ENCODE measurements at regions not wholly inside any gene's neighbourhood (a gene's known extent, or its start where the extent isn't known, plus 50 kb on each side); places are given as distances from the start of the nearest gene placed in this dataset.
"Not testable (repeated sequence)": the region's sequence is repeated elsewhere in the genome, so short reads cannot be mapped to it uniquely, and the experiment has no call there.

DNA sequence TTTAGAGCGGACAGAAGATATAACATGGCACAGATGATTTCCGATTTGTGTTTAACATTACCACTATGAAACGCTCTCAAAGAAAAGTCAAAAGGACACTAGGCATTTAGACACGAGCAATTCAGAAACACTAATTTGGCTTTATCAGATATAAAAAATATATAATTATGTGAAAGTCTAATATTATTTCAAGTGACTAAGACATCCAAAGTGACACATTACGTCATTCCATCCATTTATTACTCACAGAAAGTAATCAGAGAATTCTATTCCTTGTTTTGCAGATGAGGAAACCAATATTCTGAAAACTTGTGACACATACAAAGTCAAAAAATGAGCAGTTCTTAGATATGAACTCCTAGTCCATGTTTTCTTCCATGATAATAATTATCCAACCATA is 250.8 kb upstream of the USP15 start:
- no peak for DNase-seq (ENCODE audit: insufficient read length, low spot score)
- no peak for FAIRE-seq

- not testable (repeated sequence) for FAIRE-seq; DNase-seq (ENCODE audit: insufficient read length, low spot score)
Observed at GRCh38 chr12:62010331-62010906, 249.8 kb upstream of the USP15 start.

DNA sequence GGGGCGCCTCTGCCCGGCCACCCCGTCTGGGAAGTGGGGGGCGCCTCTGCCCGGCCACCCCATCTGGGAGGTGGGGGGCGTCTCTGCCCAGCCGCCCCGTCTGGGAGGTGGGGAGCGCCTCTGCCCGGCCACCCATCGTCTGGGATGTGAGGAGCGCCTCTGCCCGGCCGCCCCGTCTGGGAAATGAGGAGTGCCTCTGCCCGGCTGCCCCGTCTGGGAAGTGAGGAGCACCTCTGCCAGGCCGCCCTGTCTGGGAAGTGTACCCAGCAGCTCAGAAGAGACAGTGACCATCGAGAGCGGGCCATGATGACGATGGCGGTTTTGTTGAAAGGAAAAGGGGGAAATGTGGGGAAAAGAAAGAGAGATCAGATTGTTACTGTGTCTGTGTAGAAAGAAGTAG is 249.2 kb upstream of the USP15 start:
- DNase-seq (ENCODE audit: insufficient read length, low spot score); FAIRE-seq: not testable (repeated sequence)

DNA sequence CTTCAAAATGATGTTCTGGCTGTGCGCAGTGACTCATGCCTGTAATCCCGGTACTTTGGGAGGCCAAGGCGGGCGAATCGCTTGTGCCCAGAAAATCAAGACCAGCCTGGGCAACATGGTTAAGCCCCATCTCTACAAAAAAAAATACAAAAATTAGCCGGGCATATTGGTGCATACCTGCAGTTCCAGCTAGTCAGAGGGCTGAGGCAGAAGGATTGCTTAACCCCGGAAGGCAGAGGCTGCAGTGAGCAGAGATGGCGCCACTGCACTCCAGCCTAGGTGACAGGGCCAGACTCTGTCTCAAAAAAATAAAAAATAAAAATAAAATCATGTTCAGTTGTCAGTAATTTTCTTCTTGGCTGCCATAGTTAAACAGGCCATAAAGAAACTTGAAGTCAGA is 245.9 kb upstream of the USP15 start:
- DNase-seq (ENCODE audit: insufficient read length, low spot score) (no peak), FAIRE-seq (no peak)

GRCh38 chr12:62016021-62016420 is 244.2 kb upstream of the USP15 start:
- DNase-seq (ENCODE audit: insufficient read length, low spot score) (no peak), FAIRE-seq (no peak)

DNA sequence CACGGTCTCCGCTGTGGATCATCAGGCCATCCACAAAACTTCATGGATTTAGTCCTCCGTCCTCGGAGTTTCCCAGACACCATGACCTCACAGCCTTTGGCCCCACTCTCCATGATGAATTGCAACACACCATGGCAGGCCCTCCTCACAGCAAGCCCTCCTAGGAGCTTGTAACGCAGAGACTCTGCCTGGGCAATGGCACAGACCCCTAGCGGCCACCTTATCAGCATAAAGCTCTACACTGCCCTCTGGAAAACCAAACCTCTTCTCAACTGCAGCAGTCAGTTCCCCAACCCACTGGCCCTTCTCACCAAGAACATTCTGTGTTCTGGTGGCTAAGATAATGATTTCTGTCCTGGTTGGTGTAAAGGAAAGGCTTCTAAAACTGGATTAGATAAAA is 238.4 kb upstream of the USP15 start:
- FAIRE-seq, result no peak

GRCh38 chr12:62028536-62028935 is 231.7 kb upstream of the USP15 start:
- no peak for FAIRE-seq
- DNase-seq (ENCODE audit: insufficient read length, low spot score), result no peak

More for the DNA sequence above, 238.4 kb upstream of the USP15 start:
- DNase-seq (ENCODE audit: insufficient read length, low spot score), result no peak

- DNase-seq (ENCODE audit: insufficient read length, low spot score) (no peak), FAIRE-seq (no peak)
Observed at GRCh38 chr12:62032870-62033269, 227.3 kb upstream of the USP15 start.

- no peak for DNase-seq (ENCODE audit: insufficient read length, low spot score)
- FAIRE-seq, result no peak
Observed at GRCh38 chr12:62044450-62045135, 215.6 kb upstream of the USP15 start.

DNA sequence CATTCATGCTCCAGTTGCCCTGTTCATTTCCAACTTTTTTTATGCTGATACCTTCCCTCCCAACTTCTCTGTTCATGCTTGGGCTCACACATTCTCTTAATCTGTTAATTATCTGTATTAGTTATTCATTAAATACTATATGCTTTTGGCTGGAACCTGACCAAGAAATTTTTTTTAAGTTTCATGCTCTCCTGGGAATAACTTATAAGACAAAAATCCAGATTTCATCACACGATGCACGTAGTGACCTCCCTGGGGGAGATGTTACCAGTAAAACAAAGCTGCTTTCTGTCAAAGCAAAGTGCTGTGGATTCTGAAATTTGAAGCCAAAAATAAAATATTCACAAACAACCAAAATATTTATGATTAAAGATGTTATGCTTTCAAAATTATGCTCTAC is 215.0 kb upstream of the USP15 start:
- FAIRE-seq, result no peak

DNA sequence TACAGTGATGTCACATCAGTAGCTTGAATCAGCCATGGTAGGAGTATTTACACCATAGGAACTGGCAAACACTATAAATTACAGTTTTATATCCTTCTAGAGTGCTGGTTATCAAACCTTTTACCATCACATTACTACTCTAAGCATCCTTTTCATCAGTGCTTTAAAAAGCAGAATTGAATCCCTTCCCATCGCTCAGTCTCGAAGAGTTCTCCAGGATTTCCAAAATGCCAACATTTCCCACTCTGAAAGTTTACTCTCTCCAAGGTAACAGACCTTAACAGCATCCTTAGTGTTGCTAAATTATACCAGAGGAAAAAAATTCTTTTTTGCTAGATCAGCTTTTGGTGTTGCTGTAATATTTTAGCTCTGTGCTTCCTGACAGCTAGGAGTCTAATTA is 209.4 kb upstream of the USP15 start:
- DNase-seq (ENCODE audit: insufficient read length, low spot score), result no peak
- no peak for FAIRE-seq

More for the DNA sequence above, 215.0 kb upstream of the USP15 start:
- no peak for DNase-seq (ENCODE audit: insufficient read length, low spot score)

GRCh38 chr12:62069976-62070375 is 190.2 kb upstream of the USP15 start:
- no peak for FAIRE-seq
- no peak for DNase-seq (ENCODE audit: insufficient read length, low spot score)

DNA sequence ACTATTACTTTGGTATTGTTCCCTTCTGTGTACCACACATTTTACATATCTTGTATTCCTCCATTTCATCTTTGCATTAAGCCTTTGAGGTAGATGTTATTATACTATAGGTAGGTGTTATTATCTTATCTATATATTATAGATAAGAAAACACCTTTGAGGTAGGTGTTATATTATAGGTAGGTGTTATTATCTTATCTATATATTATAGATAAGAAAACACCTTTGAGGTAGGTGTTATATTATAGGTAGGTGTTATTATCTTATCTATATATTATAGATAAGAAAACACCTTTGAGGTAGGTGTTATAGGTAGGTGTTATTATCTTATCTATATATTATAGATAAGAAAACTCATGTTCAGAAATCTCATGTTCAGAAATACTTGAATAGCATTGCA is 187.0 kb upstream of the USP15 start:
- not testable (repeated sequence) for DNase-seq (ENCODE audit: insufficient read length, low spot score); FAIRE-seq

GRCh38 chr12:62075870-62076269 is 184.3 kb upstream of the USP15 start:
- FAIRE-seq (no peak), DNase-seq (ENCODE audit: insufficient read length, low spot score) (no peak)

- DNase-seq (ENCODE audit: insufficient read length, low spot score), result no peak
- no peak for FAIRE-seq
Observed at GRCh38 chr12:62078020-62078419, 182.2 kb upstream of the USP15 start.

- FAIRE-seq, result no peak
- DNase-seq (ENCODE audit: insufficient read length, low spot score), result no peak
Observed at GRCh38 chr12:62082448-62082847, 177.8 kb upstream of the USP15 start.

- DNase-seq (ENCODE audit: insufficient read length, low spot score) (no peak), FAIRE-seq (no peak)
Observed at GRCh38 chr12:62098132-62098531, 162.1 kb upstream of the USP15 start.

GRCh38 chr12:62103748-62104147 is 156.5 kb upstream of the USP15 start:
- no peak for FAIRE-seq
- no peak for DNase-seq (ENCODE audit: insufficient read length, low spot score)

GRCh38 chr12:62106547-62107185 is 153.5 kb upstream of the USP15 start:
- DNase-seq (ENCODE audit: insufficient read length, low spot score), result no peak
- no peak for FAIRE-seq

DNA sequence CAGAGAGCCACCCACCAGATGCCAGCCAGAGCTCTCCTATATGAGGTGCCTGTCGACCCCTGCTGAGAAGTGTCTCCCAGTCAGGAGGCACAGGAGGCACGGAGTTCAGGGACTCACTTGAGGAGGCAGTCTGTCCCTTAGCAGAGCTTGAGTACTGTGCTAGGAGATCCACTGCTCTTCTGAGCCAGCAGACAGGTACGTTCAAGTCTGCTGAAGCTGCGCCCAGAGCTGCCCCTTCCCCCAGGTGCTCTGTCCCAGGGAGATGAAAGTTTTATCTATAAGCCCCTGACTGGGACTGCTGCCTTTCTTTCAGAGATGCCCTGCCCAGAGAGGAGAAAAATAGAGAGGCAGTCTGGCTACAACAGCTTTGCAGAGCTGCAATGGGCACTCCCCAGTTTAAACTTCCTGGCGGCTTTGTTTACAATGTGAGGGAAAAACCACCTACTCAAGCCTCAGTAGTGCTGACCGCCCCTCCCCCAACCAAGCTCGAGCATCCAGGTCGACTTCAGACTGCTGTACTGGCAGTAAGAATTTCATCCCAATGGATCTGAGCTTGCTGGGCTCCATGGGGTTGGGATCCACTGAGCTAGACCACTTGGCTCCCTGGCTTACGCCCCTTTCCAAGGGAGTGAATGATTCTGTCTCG is 146.7 kb upstream of the USP15 start:
- DNase-seq (ENCODE audit: insufficient read length, low spot score) (no peak), FAIRE-seq (no peak)

DNA sequence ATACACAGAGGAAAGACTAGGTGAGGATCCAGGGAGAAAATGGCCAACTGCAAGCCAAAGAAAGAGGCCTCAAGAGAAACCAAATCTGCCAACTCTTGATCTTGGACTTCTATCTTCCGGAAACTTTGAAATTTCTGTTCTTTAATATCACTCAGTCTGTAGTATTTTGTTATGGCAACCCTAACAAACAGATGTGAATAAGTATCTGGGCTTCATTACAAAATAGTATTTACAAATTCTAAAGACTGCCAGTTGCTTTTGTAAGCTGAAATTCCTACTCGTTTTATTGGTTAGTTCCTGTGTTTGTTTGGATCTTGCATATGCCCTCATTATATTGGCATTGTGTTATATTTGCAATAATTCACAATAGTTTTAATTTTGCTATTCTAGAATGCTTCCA is 143.2 kb upstream of the USP15 start:
- FAIRE-seq (no peak), DNase-seq (ENCODE audit: insufficient read length, low spot score) (no peak)
